ENCODE measurements at regions not wholly inside any gene's neighbourhood (a gene's known extent, or its start where the extent isn't known, plus 50 kb on each side); places are given as distances from the start of the nearest gene placed in this dataset.

- TF ChIP-seq CTCF (IDR thresholded peaks at IDR 0.05; ENCODE audit: insufficient read depth, low read length, poor library complexity, severe bottlenecking) (no peak), EZH2phosphoT487 (conservative IDR thresholded peaks at IDR 0.05; ENCODE audit: low read length) (no peak)
Observed at GRCh38 chr4:158043971-158044618, 128.7 kb downstream of the GASK1B start.

Data from SU-DHL-6 (cell line).